PFSK-1 (cell line): ENCODE measurements at regions not wholly inside any gene's neighbourhood (a gene's known extent, or its start where the extent isn't known, plus 50 kb on each side); places are given as distances from the start of the nearest gene placed in this dataset.

Experiments used
- POLR2AphosphoS5 ChIP-seq: IDR thresholded peaks from 2 replicates; pipeline ENCODE4 v1.6.1; 2012; ENCODE audit warnings: low read depth, mild to moderate bottlenecking, control low read depth, low read length, moderate library complexity
- SIN3A ChIP-seq: IDR thresholded peaks from 2 replicates; pipeline ENCODE4 v1.6.1; 2012; ENCODE audit warnings: mild to moderate bottlenecking, low read length, moderate library complexity, borderline replicate concordance; ENCODE audit not compliant: insufficient read depth
- TAF1 ChIP-seq: IDR thresholded peaks from 2 replicates; pipeline ENCODE4 v1.6.1; 2012; ENCODE audit warnings: low read length, control low read depth, borderline replicate concordance; ENCODE audit not compliant: insufficient read depth
- TF ChIP-seq, protein P1 (sequence below), 2 experiments: IDR thresholded peaks; 2 replicates each; pipeline versions ENCODE4 v1.6.1 to v1.8.0; 2011 to 2012; ENCODE audit warnings: low read depth in 2 of 2, low read length in 2 of 2, control low read depth in 1 of 2, inconsistent platforms in 1 of 2, mild to moderate bottlenecking in 1 of 2, moderate library complexity in 1 of 2; ENCODE audit not compliant: insufficient read depth in 1 of 2

DNA sequence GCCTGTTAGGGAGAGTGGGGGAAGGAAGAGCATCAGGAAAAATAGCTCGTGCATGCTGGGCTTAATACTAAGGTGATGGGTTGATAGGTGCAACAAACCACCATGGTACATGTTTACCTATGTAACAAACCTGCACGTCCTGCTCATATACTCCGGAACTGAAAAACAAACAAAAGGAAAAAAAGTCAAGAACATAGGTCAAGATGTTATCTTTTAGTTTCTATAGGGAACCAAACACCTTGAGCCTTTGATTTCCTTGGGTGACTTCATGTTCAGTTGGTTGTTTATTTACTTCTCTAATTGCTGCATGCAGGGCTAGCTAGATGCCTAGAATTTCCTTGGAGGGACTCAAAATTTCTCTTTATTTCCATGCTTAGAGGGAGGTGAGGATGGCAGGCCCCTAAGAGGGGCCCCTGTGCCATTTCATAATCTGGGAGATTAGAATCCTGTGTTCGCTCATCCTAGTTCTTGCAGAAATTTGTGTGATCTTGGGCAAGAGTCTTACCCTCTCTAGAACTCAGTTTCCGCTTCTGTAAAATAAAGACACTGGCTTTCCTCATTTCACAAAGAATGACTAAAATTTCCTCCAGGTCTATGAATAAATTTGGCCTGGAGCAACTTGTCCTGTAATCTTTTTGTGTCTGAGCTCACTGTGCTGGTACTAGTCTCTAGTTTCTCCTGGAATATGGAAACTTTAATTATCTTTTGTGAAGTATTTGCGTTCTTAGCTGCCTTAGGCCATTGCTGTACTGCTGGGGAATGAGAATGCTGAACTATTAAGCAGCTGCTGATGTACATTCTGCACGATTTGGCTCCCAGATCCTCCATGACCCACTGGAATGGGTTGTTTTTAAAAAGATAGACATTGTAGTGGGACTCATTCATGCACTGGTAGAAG, 457.5 kb downstream of the EDEM1 start:
- TF ChIP-seq, protein P1, sequence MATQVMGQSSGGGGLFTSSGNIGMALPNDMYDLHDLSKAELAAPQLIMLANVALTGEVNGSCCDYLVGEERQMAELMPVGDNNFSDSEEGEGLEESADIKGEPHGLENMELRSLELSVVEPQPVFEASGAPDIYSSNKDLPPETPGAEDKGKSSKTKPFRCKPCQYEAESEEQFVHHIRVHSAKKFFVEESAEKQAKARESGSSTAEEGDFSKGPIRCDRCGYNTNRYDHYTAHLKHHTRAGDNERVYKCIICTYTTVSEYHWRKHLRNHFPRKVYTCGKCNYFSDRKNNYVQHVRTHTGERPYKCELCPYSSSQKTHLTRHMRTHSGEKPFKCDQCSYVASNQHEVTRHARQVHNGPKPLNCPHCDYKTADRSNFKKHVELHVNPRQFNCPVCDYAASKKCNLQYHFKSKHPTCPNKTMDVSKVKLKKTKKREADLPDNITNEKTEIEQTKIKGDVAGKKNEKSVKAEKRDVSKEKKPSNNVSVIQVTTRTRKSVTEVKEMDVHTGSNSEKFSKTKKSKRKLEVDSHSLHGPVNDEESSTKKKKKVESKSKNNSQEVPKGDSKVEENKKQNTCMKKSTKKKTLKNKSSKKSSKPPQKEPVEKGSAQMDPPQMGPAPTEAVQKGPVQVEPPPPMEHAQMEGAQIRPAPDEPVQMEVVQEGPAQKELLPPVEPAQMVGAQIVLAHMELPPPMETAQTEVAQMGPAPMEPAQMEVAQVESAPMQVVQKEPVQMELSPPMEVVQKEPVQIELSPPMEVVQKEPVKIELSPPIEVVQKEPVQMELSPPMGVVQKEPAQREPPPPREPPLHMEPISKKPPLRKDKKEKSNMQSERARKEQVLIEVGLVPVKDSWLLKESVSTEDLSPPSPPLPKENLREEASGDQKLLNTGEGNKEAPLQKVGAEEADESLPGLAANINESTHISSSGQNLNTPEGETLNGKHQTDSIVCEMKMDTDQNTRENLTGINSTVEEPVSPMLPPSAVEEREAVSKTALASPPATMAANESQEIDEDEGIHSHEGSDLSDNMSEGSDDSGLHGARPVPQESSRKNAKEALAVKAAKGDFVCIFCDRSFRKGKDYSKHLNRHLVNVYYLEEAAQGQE (IDR thresholded peaks at IDR 0.05; ENCODE audit: insufficient read depth in 1 of 2, low read depth in 2 of 2, low read length in 2 of 2): no peak
- TF ChIP-seq SIN3A (no peak), POLR2AphosphoS5 (no peak), TAF1 (no peak)
